Left forelimb (tissue), 1 donor: ENCODE measurements at regions not wholly inside any gene's neighbourhood (a gene's known extent, or its start where the extent isn't known, plus 50 kb on each side); places are given as distances from the start of the nearest gene placed in this dataset.
"Not testable (repeated sequence)": the region's sequence is repeated elsewhere in the genome, so short reads cannot be mapped to it uniquely, and the experiment has no call there.

Source experiments
- DNase-seq: peaks from one replicate; pipeline ENCODE4 v3.0.0-alpha.2; 2018; ENCODE audit warnings: low spot score

DNA sequence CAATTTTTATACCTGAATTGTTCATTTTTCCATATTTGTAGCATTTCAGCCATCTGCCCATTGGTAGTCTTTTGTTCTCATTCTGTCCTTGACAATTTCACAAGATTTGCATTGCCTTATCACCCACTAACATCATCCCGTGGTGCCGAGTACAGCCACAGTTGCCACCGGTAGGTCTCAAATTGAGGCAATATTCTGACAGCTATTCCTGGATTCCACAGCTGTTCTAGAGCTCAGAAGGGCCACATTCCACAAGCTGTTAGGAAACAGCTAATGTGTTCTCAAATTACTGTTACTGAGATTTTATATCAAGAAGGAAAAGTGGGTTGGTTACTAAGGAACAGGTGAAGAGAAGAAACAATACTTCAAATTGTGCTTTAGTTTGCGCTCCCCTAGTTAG lies 178.8 kb downstream of the RPRM start:
- no peak for DNase-seq

DNA sequence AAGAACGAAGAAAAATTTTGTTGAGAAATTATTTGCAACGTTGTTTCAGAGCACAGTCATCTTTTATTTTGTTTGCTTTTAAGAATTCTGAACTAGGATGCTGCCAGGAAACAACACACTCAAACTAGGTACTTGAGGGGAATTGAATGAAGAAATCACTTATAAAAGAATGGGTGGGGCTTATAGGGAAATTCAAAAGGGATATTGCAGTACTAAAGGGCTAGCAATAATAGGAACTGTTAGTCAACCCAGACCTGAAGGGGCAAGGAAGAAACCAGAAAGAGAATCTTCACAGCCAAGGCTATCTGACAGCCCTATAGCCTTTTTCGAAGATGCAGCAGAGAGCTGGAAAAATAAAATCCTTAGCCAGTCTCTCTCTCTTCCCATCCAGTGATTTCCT lies 179.3 kb downstream of the RPRM start:
- DNase-seq: no peak

DNA sequence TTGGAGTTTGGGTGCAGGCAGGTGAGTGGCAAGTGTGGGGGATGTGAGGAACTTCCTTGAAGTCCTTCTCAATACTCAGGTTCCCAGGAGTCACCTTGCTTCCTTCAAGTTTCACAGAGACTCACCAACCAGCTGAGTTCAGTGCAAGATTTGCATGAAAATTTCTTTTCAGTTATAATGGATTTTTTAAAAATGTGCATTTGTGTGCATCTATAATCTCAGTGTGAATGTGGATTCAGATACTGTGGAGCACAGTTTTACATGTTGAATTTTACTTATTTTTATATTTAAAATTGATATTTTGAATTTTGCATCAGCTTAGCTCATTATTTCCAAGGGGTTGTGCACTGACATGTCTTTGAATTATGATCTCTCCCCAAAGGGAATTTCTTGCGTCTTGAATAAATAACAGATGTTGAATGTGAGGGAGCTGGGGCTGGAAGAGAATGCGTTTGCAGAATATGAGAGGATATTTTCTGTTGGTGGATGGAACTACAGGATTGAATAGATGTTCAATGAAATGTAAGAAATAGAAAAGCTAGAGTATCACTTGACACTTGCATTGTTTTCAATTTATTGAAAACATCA lies 184.3 kb downstream of the RPRM start:
- DNase-seq: no peak

- DNase-seq: no peak
Measured at GRCh38 chr2:153291718-153292117, 186.8 kb downstream of the RPRM start.

DNA sequence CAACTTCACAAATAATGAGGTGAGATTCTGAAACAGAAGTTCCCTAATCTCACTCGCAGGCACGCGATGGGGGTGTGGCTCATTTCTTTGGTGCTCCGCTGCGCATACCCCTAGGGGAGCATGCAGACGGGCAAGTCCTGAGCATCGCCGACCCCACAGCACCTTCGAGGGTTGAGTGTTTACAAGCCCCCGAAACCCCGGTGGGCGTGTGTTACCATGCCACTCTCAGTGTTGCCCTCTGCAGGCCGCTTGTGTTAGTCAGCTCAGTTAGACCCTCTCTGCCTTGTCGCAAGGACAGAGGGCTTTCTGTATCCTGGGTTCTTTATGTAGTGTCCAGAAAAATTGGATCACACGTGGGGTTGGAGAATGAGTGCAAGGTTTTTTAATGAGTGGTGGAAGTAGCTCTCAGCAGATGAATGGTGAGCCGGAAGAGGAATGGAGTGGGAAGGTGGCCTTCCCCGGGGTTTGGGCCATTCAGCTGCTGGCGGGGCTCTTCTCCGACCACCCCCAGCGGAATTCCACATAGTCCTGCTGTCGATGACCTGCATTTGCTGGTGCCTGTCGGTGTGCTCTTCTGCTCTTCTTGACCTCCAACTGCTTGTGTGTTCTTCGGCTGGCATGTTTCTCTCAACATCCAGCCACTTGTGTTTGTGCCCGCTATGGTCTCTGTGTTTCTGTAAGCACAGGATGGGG lies 191.3 kb downstream of the RPRM start:
- no peak for DNase-seq

GRCh38 chr2:153268941-153269461 lies 209.6 kb downstream of the RPRM start:
- no peak for DNase-seq

DNA sequence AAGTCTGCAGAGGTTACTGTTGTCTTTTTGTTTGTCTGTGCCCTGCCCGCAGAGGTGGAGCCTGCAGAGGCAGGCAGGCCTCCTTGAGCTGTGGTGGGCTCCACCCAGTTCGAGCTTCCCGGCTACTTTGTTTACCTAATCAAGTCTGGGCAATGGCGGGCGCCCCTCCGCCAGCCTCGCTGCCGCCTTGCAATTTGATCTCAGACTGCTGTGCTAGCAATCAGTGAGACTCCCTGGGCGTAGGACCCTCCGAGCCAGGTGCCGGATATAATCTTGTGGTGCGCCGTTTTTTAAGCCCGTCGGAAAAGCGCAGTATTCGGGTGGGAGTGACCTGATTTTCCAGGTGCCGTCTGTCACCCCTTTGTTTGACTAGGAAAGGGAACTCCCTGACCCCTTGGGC lies 221.7 kb downstream of the RPRM start:
- not testable (repeated sequence) for DNase-seq

- not testable (repeated sequence) for DNase-seq
Measured at GRCh38 chr2:153246636-153247035, 231.9 kb downstream of the RPRM start.

- no peak for DNase-seq
Measured at GRCh38 chr2:153235516-153235915, 243.0 kb downstream of the RPRM start.

DNA sequence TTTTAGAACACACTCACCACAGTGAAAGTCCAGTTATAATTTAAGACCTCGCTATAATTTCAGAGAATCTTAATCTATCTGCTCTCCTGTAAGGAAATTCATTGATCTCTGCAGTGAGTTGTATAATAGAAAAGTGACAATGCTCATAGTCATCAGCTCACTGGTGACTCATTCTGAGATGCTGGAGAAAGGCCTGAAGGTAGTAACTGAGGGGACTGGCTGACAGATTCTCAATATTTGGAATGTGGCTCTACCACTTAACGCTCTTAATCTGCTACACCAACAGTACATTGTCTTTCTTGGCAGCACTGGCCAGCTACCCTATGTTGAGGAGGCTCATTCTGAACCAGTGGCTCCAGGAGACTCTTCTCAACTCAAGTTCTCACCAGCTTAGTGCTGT lies 246.1 kb downstream of the RPRM start:
- no peak for DNase-seq

DNA sequence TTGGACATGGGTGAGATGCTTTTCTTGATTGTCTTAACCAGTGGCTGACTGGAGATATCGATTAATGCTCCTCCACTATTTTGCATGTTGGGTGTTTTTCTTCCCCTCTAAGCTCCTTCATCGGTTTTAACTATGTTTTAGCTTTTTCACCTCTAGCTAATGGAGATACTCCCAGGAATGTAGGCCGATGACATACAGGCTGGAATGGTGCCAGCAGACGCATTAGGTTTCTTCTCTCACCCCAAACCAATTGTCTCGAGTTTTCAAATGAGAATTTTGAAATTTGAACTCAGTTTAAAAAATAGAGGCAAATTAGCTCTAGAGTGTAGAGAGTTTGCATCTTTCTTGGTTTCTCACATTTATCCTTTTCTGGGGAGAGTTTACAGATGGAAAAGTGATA lies 247.6 kb downstream of the RPRM start:
- DNase-seq: no peak

DNA sequence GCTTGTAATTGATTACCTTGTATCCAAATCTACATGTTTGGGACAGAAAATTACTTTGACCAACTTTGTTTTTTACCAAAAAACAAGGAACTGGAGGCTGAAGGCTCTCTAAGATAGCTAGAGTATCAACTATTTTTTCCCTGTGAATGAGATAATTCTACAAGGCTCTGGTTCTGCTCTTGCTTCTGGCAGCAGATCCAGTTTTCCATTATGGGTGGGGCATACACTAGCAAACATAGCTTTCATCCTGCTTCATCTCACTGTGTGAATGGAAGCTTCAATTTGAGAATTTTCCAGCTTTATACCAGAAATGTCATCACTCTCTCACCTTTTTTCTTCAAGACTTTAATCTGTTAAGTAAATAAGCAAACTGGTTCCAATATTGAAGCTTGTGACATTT lies 249.7 kb downstream of the RPRM start:
- DNase-seq: no peak

- DNase-seq: no peak
Measured at GRCh38 chr2:153227981-153228380, 250.6 kb downstream of the RPRM start.

- no peak for DNase-seq
Measured at GRCh38 chr2:153222231-153223165, 256.1 kb downstream of the RPRM start.

GRCh38 chr2:153221506-153221905 lies 257.1 kb downstream of the RPRM start:
- DNase-seq: no peak

GRCh38 chr2:153221087-153221486 lies 257.5 kb downstream of the RPRM start:
- no peak for DNase-seq

GRCh38 chr2:153218851-153219250 lies 259.7 kb downstream of the RPRM start:
- no peak for DNase-seq

DNA sequence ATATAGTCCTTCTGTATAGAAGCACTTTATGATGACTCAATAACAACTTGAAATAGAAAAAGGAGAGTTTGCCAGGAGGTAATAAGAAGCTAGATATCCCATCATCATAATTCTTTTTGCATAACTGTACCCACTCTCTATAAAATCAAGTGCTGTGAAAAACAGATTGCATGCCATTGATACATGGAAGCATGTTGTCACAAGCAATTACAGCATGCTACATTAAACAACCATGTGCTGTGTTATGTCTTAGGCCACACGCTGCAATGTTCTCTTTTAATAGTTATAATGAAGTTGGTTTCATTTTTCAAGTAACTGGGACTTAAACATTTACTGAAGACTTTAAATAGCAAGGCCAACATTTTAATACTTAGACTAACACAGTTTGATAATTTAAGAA lies 264.2 kb downstream of the RPRM start:
- no peak for DNase-seq

DNA sequence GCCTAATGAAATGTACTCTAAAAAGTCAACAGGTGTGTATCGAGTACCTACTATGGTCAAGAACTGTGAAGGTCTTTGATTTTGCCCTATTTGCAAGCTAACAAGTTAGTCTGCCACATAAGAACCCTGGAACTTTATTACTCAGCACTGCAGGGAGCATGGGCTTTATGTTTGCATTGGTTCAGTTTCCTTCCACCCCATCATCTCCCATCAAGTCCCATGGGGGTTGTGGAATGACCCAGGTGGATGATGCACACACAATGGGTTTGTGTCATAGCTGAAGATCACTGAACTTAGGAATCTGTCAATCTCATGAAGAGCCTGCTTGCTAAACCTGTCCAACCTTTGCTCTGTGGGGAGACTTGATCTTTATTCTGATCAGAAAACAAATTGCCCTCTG lies 265.5 kb downstream of the RPRM start:
- no peak for DNase-seq

GRCh38 chr2:153197402-153198386 lies 280.9 kb downstream of the RPRM start:
- DNase-seq: no peak

DNA sequence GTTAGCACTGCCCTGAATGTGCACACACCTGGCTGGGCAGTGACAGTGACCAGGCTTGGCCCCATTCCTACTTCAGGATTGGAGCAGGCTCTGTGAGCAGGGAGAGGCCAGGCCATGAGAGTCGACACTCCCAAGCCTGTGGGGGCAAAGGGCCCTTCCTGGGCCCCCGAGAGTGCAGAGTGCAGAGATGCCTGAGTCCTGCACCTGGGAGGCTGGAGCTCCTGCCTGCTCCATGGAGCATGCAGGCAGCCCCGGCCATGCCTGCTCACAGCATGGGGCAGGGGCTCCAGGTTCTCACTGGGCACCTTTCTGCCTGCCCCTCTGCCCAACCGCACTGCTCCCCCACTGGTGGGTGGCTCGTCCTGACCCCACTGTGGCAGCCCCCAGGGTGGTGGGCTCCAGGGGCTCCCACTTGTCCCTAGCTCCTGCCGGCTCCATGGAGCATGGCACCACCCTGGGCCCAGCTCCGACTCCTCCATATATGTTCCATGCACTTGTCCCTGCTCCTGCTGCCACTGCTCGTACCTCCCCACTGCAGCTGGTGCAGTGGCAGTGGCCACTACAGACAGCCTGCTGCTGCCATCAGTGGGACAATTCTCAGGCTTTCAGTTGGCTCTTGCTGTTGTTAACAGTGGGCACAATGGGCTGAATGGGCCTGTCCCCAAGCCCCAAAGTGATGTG lies 282.0 kb downstream of the RPRM start:
- no peak for DNase-seq
